MM.1S (cell line): ENCODE measurements at regions not wholly inside any gene's neighbourhood (a gene's known extent, or its start where the extent isn't known, plus 50 kb on each side); places are given as distances from the start of the nearest gene placed in this dataset.

ENCODE experiments used
- DNase-seq: peaks from one replicate; pipeline ENCODE4 v3.0.0-alpha.2; 2015
- H2AFZ ChIP-seq: fragments of 300-600 bp; sonication (generic); 2 replicates; pipeline ENCODE4 v1.6.0; 2016; ENCODE audit warnings: antibody characterized with exemption, low read length
- H3F3A ChIP-seq: fragments of 300-600 bp; sonication (generic); 2 replicates; pipeline ENCODE4 v1.6.1; 2016; ENCODE audit warnings: mild to moderate bottlenecking, antibody characterized with exemption, low read length, moderate library complexity, mixed read lengths; ENCODE audit not compliant: insufficient read depth
- H3K27ac ChIP-seq: fragments of 300-600 bp; sonication (generic); 2 replicates; pipeline ENCODE4 v1.5.1; 2016; ENCODE audit warnings: mild to moderate bottlenecking, low read length
- H3K27me3 ChIP-seq: fragments of 300-600 bp; sonication (generic); replicated peaks from 2 replicates; pipeline ENCODE4 v1.6.0; 2016; ENCODE audit warnings: low read length; ENCODE audit not compliant: insufficient read depth
- H3K36me3 ChIP-seq: fragments of 300-600 bp; sonication (generic); replicated peaks from 2 replicates; pipeline ENCODE4 v1.6.1; 2016; ENCODE audit warnings: mild to moderate bottlenecking, low read length, mixed read lengths; ENCODE audit not compliant: insufficient read depth
- H3K4me1 ChIP-seq: fragments of 300-600 bp; sonication (generic); 2 replicates; pipeline ENCODE4 v1.6.1; 2016; ENCODE audit warnings: low read length, mixed read lengths
- H3K4me2 ChIP-seq: fragments of 300-600 bp; sonication (generic); 2 replicates; pipeline ENCODE4 v1.6.0; 2016; ENCODE audit warnings: low read depth, low read length
- H3K4me3 ChIP-seq: fragments of 300-600 bp; sonication (generic); 2 replicates; pipeline ENCODE4 v1.5.1; 2016; ENCODE audit warnings: low read length, mixed read lengths
- H3K79me2 ChIP-seq: fragments of 300-600 bp; sonication (generic); 2 replicates; pipeline ENCODE4 v1.6.1; 2016; ENCODE audit warnings: mixed run types, low read length, mixed read lengths
- H3K9ac ChIP-seq: fragments of 300-600 bp; sonication (generic); 2 replicates; pipeline ENCODE4 v1.6.1; 2016; ENCODE audit warnings: low read length, mixed read lengths
- H3K9me2 ChIP-seq: fragments of 300-600 bp; sonication (generic); replicated peaks from 2 replicates; pipeline ENCODE4 v1.6.1; 2016; ENCODE audit warnings: mild to moderate bottlenecking, low read length, mixed read lengths; ENCODE audit not compliant: insufficient read depth
- H3K9me3 ChIP-seq: fragments of 300-600 bp; sonication (generic); replicated peaks from 2 replicates; pipeline ENCODE4 v1.6.1; 2016; ENCODE audit warnings: mild to moderate bottlenecking, low read length, mixed read lengths; ENCODE audit not compliant: insufficient read depth
- H4K20me1 ChIP-seq: fragments of 300-600 bp; sonication (generic); 2 replicates; pipeline ENCODE4 v1.6.1; 2016; ENCODE audit warnings: mild to moderate bottlenecking, low read length, moderate library complexity, mixed read lengths; ENCODE audit not compliant: insufficient read depth
- EZH2 ChIP-seq: fragments of 300-600 bp; sonication (generic); optimal IDR thresholded peaks from 2 replicates; pipeline ENCODE3; 2017; ENCODE audit warnings: low read depth, mild to moderate bottlenecking, antibody characterized with exemption, low read length, mixed read lengths
- EZH2phosphoT487 ChIP-seq: fragments of 300-600 bp; sonication (generic); IDR thresholded peaks from 2 replicates; pipeline ENCODE4 v1.6.1; 2018; ENCODE audit warnings: antibody characterized with exemption, low read length
- TF ChIP-seq, protein P1 (sequence below): fragments of 300-600 bp; sonication (generic); IDR thresholded peaks from 2 replicates; pipeline ENCODE4 v1.5.1; 2016; ENCODE audit warnings: antibody characterized with exemption, low read length, mixed read lengths

- H4K20me1 ChIP-seq, result no peaks in the 10 kb centered on the region
- no peak overlapping the region for H3K4me3 ChIP-seq
- no peaks in the 10 kb centered on the region for H3K79me2 ChIP-seq
- no peaks in the 10 kb centered on the region for H3K9me3 ChIP-seq
- H3K27me3 ChIP-seq, result no peaks in the 10 kb centered on the region
- no peaks in the 10 kb centered on the region for H3K9me2 ChIP-seq
- no peak for DNase-seq
- no peaks in the 10 kb centered on the region for H3K4me1 ChIP-seq
- no peak overlapping the region for H2AFZ ChIP-seq
- TF ChIP-seq, protein P1, sequence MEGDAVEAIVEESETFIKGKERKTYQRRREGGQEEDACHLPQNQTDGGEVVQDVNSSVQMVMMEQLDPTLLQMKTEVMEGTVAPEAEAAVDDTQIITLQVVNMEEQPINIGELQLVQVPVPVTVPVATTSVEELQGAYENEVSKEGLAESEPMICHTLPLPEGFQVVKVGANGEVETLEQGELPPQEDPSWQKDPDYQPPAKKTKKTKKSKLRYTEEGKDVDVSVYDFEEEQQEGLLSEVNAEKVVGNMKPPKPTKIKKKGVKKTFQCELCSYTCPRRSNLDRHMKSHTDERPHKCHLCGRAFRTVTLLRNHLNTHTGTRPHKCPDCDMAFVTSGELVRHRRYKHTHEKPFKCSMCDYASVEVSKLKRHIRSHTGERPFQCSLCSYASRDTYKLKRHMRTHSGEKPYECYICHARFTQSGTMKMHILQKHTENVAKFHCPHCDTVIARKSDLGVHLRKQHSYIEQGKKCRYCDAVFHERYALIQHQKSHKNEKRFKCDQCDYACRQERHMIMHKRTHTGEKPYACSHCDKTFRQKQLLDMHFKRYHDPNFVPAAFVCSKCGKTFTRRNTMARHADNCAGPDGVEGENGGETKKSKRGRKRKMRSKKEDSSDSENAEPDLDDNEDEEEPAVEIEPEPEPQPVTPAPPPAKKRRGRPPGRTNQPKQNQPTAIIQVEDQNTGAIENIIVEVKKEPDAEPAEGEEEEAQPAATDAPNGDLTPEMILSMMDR, result no peak
- TF ChIP-seq EZH2phosphoT487 (no peak), EZH2 (no peak)
- H3K27ac ChIP-seq, result no peak overlapping the region
- H3K4me2 ChIP-seq, result no peak overlapping the region
- H3K36me3 ChIP-seq, result no peaks in the 10 kb centered on the region
- H3K9ac ChIP-seq, result no peak overlapping the region
- H3F3A ChIP-seq, result no peaks in the 10 kb centered on the region
Measured at GRCh38 chr18:38996056-38996455, 1430.5 kb upstream of the CELF4 start.

DNA sequence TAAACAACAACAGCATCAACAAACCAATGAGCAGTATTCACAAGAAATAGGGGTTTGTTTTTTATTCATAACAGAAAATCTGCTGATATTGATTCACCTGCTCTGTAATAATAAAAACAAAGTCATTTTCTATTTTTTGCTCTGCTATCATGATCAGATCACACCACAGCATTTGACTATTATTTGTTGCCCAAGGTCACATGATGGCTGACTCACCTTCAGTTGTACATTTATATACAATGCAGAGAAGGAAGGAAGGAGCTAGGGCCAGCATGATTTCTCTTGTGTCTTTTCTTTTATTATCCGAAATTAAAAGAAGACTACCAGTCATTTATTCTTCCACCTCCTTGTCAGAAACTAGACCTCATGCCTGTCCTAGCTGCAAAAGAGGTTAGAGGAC is 1427.7 kb upstream of the CELF4 start:
- DNase-seq, result no peak
- Histone ChIP-seq H3K27me3 (no peaks in the 10 kb centered on the region), H3K9me2 (no peaks in the 10 kb centered on the region), H3K9ac (no peak overlapping the region), H3K27ac (no peak overlapping the region), H4K20me1 (no peaks in the 10 kb centered on the region), H3K36me3 (no peaks in the 10 kb centered on the region), H3K4me3 (no peak overlapping the region), H3K9me3 (no peaks in the 10 kb centered on the region), H2AFZ (no peak overlapping the region), H3F3A (no peaks in the 10 kb centered on the region), H3K4me2 (no peak overlapping the region), H3K4me1 (no peaks in the 10 kb centered on the region), H3K79me2 (no peaks in the 10 kb centered on the region)
- TF ChIP-seq EZH2, result no peak
- no peak for TF ChIP-seq EZH2phosphoT487
- TF ChIP-seq, protein P1, result no peak

GRCh38 chr18:38984968-38985367 is 1419.4 kb upstream of the CELF4 start:
- DNase-seq, result no peak
- no peaks in the 10 kb centered on the region for H3K9me2 ChIP-seq
- no peak overlapping the region for H3K27ac ChIP-seq
- TF ChIP-seq EZH2 (no peak), EZH2phosphoT487 (no peak)
- TF ChIP-seq, protein P1, result no peak
- no peaks in the 10 kb centered on the region for H4K20me1 ChIP-seq
- H3K9ac ChIP-seq, result no peak overlapping the region
- H2AFZ ChIP-seq, result no peak overlapping the region
- no peaks in the 10 kb centered on the region for H3K79me2 ChIP-seq
- H3K4me3 ChIP-seq, result no peak overlapping the region
- H3K4me2 ChIP-seq, result no peak overlapping the region
- H3K4me1 ChIP-seq, result no peaks in the 10 kb centered on the region
- no peaks in the 10 kb centered on the region for H3F3A ChIP-seq
- no peaks in the 10 kb centered on the region for H3K27me3 ChIP-seq
- no peaks in the 10 kb centered on the region for H3K36me3 ChIP-seq
- H3K9me3 ChIP-seq, result no peaks in the 10 kb centered on the region
